Testis (tissue), 2 donors: ENCODE measurements at regions not wholly inside any gene's neighbourhood (a gene's known extent, or its start where the extent isn't known, plus 50 kb on each side); places are given as distances from the start of the nearest gene placed in this dataset.

ENCODE experiments used
- POLR2A ChIP-seq: fragments of 450-650 bp; IDR thresholded peaks from one replicate; pipeline ENCODE4 v1.6.1; 2017; ENCODE audit warnings: antibody characterized with exemption, mild to moderate bottlenecking, moderate library complexity
- TF ChIP-seq, protein P1 (sequence below), 3 experiments: fragments of 450-650 bp in 2 of 3; fragments of 200-600 bp in 1 of 3; sonication (generic) in 1 of 3; IDR thresholded peaks; one replicate each; pipeline ENCODE4 v1.5.1; 2016 to 2019; ENCODE audit warnings: antibody characterized with exemption in 3 of 3, mild to moderate bottlenecking in 2 of 3, moderate library complexity in 1 of 3

DNA sequence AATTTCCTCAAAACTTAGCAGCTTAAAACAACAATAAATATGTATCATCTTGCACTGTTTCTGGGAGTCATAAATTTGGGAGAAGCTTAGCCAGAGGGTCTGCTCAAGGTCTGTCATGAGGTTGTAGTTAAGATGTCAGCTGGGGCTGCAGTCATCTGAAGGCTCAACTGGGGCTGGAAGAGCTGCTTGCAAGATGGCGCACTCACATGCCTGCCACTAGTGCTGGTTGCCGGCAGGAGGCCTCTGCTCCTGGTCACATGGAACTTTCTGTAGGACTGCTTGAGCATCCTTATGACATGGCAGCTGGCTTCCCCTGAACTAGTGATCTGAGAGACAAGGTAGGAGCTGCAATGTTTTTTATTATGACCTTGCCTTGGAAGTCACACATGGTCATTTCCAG is 215.5 kb upstream of the HAAO start:
- TF ChIP-seq, protein P1, sequence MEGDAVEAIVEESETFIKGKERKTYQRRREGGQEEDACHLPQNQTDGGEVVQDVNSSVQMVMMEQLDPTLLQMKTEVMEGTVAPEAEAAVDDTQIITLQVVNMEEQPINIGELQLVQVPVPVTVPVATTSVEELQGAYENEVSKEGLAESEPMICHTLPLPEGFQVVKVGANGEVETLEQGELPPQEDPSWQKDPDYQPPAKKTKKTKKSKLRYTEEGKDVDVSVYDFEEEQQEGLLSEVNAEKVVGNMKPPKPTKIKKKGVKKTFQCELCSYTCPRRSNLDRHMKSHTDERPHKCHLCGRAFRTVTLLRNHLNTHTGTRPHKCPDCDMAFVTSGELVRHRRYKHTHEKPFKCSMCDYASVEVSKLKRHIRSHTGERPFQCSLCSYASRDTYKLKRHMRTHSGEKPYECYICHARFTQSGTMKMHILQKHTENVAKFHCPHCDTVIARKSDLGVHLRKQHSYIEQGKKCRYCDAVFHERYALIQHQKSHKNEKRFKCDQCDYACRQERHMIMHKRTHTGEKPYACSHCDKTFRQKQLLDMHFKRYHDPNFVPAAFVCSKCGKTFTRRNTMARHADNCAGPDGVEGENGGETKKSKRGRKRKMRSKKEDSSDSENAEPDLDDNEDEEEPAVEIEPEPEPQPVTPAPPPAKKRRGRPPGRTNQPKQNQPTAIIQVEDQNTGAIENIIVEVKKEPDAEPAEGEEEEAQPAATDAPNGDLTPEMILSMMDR (IDR thresholded peaks at IDR 0.05), result no peak
- no peak for TF ChIP-seq POLR2A
